ENCODE measurements at regions not wholly inside any gene's neighbourhood (a gene's known extent, or its start where the extent isn't known, plus 50 kb on each side); places are given as distances from the start of the nearest gene placed in this dataset.
A peak's percentile ranks its signal among the peaks of the same experiment; 100 is the strongest.

GRCh38 chr7:104962781-104963180 lies 51.2 kb upstream of the KMT2E start:
- no peak overlapping the region for H3K4me3 ChIP-seq
- H3K9me3 ChIP-seq = no peaks in the 10 kb centered on the region
- DNase-seq (ENCODE audit: low spot score in 2 of 2) = no peak
- 62% methylated on average over 3 of the region's 3 CpGs for WGBS
- peaks cover 63% of the 10 kb centered on the region for H3K4me1 ChIP-seq
- no peaks in the 10 kb centered on the region for H3K27me3 ChIP-seq
- peak overlapping the region; percentile 63 for H3K27ac ChIP-seq
- no peaks in the 10 kb centered on the region for H3K36me3 ChIP-seq
- no peak for TF ChIP-seq POLR2A (IDR thresholded peaks at IDR 0.05)
- TF ChIP-seq POLR2AphosphoS5 (IDR thresholded peaks at IDR 0.05) = no peak
- TF ChIP-seq EP300 (IDR thresholded peaks at IDR 0.05) = no peak

DNA sequence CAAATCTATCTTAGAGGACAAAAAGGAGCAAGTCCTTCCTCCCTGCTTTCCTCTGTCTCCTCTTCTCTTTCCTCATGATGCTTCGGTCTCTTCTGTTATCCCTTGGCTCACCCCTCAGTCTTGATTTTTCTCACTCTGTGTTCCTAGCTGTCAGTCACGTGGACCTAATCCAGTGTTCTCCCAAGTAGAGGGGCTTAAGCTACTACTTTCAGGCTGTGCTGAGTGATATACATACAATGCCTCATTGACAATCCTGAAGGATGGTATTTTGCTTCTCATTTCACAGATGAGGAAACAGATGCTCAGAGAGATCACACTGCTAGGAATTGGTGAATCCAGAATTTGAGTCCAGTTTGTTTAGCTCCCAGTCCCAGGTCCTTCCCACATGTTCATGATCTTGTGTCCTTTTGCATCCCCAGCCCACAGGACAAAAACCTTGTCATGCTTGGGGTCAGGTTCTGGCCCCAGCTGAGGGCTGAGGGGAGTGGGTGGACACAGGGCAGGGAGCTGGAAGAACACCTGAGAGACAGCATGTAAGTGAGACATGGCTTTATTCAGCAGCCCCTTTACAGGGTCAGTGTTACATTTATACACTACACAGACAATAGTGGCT lies 50.5 kb upstream of the KMT2E start:
- Histone ChIP-seq H3K27ac (peak overlapping the region; percentile 63), H3K36me3 (no peaks in the 10 kb centered on the region), H3K4me3 (no peak overlapping the region), H3K27me3 (no peaks in the 10 kb centered on the region), H3K4me1 (peaks cover 56% of the 10 kb centered on the region), H3K9me3 (no peaks in the 10 kb centered on the region)
- TF ChIP-seq POLR2A (IDR thresholded peaks at IDR 0.05) (no peak), EP300 (IDR thresholded peaks at IDR 0.05) (no peak), POLR2AphosphoS5 (IDR thresholded peaks at IDR 0.05) (no peak)
- TF ChIP-seq, protein P1, sequence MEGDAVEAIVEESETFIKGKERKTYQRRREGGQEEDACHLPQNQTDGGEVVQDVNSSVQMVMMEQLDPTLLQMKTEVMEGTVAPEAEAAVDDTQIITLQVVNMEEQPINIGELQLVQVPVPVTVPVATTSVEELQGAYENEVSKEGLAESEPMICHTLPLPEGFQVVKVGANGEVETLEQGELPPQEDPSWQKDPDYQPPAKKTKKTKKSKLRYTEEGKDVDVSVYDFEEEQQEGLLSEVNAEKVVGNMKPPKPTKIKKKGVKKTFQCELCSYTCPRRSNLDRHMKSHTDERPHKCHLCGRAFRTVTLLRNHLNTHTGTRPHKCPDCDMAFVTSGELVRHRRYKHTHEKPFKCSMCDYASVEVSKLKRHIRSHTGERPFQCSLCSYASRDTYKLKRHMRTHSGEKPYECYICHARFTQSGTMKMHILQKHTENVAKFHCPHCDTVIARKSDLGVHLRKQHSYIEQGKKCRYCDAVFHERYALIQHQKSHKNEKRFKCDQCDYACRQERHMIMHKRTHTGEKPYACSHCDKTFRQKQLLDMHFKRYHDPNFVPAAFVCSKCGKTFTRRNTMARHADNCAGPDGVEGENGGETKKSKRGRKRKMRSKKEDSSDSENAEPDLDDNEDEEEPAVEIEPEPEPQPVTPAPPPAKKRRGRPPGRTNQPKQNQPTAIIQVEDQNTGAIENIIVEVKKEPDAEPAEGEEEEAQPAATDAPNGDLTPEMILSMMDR (IDR thresholded peaks at IDR 0.05) = no peak
- no peak for DNase-seq (ENCODE audit: low spot score in 2 of 2)
- WGBS = 69% methylated on average over 2 of the region's 2 CpGs

- H3K4me1 ChIP-seq = peaks cover 54% of the 10 kb centered on the region
- no peaks in the 10 kb centered on the region for H3K27me3 ChIP-seq
- TF ChIP-seq POLR2AphosphoS5 (IDR thresholded peaks at IDR 0.05) (no peak), POLR2A (IDR thresholded peaks at IDR 0.05) (no peak), EP300 (IDR thresholded peaks at IDR 0.05) (no peak)
- TF ChIP-seq, protein P1 (IDR thresholded peaks at IDR 0.05) = no peak
- 88% methylated on average over 2 of the region's 3 CpGs for WGBS
- H3K36me3 ChIP-seq = no peaks in the 10 kb centered on the region
- peak overlapping the region; percentile 63 for H3K27ac ChIP-seq
- no peak overlapping the region for H3K4me3 ChIP-seq
- H3K9me3 ChIP-seq = no peaks in the 10 kb centered on the region
- DNase-seq (ENCODE audit: low spot score in 2 of 2) = no peak
These were observed 50.0 kb upstream of the KMT2E start for GRCh38 chr7:104963991-104964385.
